Neural cell (in vitro differentiated cells): ENCODE measurements at regions not wholly inside any gene's neighbourhood (a gene's known extent, or its start where the extent isn't known, plus 50 kb on each side); places are given as distances from the start of the nearest gene placed in this dataset.

Experiments used
- H2AFZ ChIP-seq: fragments of 200-600, 300-800 bp; sonication (generic), shearing (Covaris generic); 2 replicates; pipeline ENCODE4 v1.6.0; 2014; ENCODE audit warnings: low read depth, mild to moderate bottlenecking, antibody characterized with exemption, low read length, moderate library complexity
- H3F3A ChIP-seq: fragments of 200-600 bp; shearing (Covaris generic); 2 replicates; pipeline ENCODE4 v1.6.1; 2016; ENCODE audit warnings: mild to moderate bottlenecking, moderate library complexity, mixed read lengths, antibody characterized with exemption, low read length; ENCODE audit not compliant: insufficient read depth, poor library complexity, severe bottlenecking
- H3K27ac ChIP-seq: fragments of 200-600, 300-800 bp; sonication (generic), shearing (Covaris generic); 2 replicates; pipeline ENCODE4 v1.5.1; 2014; ENCODE audit warnings: mild to moderate bottlenecking, low read length, moderate library complexity
- H3K27me3 ChIP-seq: fragments of 300-800, 200-600 bp; sonication (generic), shearing (Covaris generic); 2 replicates; pipeline ENCODE4 v1.6.0; 2014; ENCODE audit warnings: mild to moderate bottlenecking, low read depth, low read length, moderate library complexity; ENCODE audit not compliant: insufficient read depth
- H3K36me3 ChIP-seq: fragments of 300-800, 200-600 bp; sonication (generic), shearing (Covaris generic); 2 replicates; pipeline ENCODE4 v1.5.1; 2014; ENCODE audit warnings: mild to moderate bottlenecking, antibody characterized with exemption, low read length, moderate library complexity; ENCODE audit not compliant: insufficient read depth
- H3K4me2 ChIP-seq: fragments of 300-800, 200-600 bp; sonication (generic), shearing (Covaris generic); 2 replicates; pipeline ENCODE4 v1.6.0; 2014; ENCODE audit warnings: mild to moderate bottlenecking, low read length
- H3K4me3 ChIP-seq: fragments of 300-800, 200-600 bp; sonication (generic), shearing (Covaris generic); 2 replicates; pipeline ENCODE4 v1.5.1; 2014; ENCODE audit warnings: mild to moderate bottlenecking, low read length, moderate library complexity
- H3K79me2 ChIP-seq: fragments of 200-600 bp; shearing (Covaris generic); replicated peaks from 2 replicates; pipeline ENCODE4 v1.6.0; 2014; ENCODE audit warnings: mild to moderate bottlenecking, low read length, moderate library complexity; ENCODE audit not compliant: insufficient read depth
- H3K9ac ChIP-seq: fragments of 300-800, 200-600 bp; sonication (generic), shearing (Covaris generic); 2 replicates; pipeline ENCODE4 v1.6.1; 2016; ENCODE audit warnings: mild to moderate bottlenecking, low read length, mixed read lengths
- H3K9me2 ChIP-seq: fragments of 200-600 bp; shearing (Covaris generic); 2 replicates; pipeline ENCODE4 v1.6.1; 2016; ENCODE audit warnings: mild to moderate bottlenecking, low read length, mixed read lengths; ENCODE audit not compliant: insufficient read depth
- H3K9me3 ChIP-seq: fragments of 200-600, 300-800 bp; sonication (generic), shearing (Covaris generic); 2 replicates; pipeline ENCODE4 v1.6.1; 2016; ENCODE audit warnings: mild to moderate bottlenecking, mixed run types, low read length, moderate library complexity, mixed read lengths
- H4K20me1 ChIP-seq: fragments of 200-600 bp; shearing (Covaris generic); 2 replicates; pipeline ENCODE4 v1.6.1; 2016; ENCODE audit warnings: mild to moderate bottlenecking, mixed run types; ENCODE audit not compliant: insufficient read depth
- CTCF ChIP-seq: fragments of 450-650 bp; IDR thresholded peaks from 2 replicates; pipeline ENCODE4 v1.5.1; 2014; ENCODE audit warnings: antibody characterized with exemption, mild to moderate bottlenecking, moderate library complexity; ENCODE audit not compliant: poor library complexity, severe bottlenecking
- EP300 ChIP-seq: fragments of 450-650 bp; conservative IDR thresholded peaks from 2 replicates; pipeline ENCODE4 v1.6.1; 2014; ENCODE audit warnings: antibody characterized with exemption, mild to moderate bottlenecking, moderate library complexity; ENCODE audit not compliant: poor library complexity, severe bottlenecking
- EZH2 ChIP-seq: fragments of 200-600, 300-800 bp; shearing (Covaris generic), sonication (generic); IDR thresholded peaks from 2 replicates; pipeline ENCODE4 v1.6.1; 2014; ENCODE audit warnings: antibody characterized with exemption, low read length, borderline replicate concordance, mild to moderate bottlenecking; ENCODE audit not compliant: insufficient read depth, poor library complexity, severe bottlenecking
- MXI1 ChIP-seq: fragments of 450-650 bp; conservative IDR thresholded peaks from 2 replicates; pipeline ENCODE4 v1.6.1; 2014; ENCODE audit warnings: antibody characterized with exemption, mild to moderate bottlenecking; ENCODE audit not compliant: poor library complexity, severe bottlenecking
- POLR2AphosphoS5 ChIP-seq: IDR thresholded peaks from 2 replicates; pipeline ENCODE4 v1.6.1; 2012
- RAD21 ChIP-seq: fragments of 450-650 bp; conservative IDR thresholded peaks from 2 replicates; pipeline ENCODE4 v1.6.1; 2014; ENCODE audit warnings: antibody characterized with exemption, mild to moderate bottlenecking, moderate library complexity
- REST ChIP-seq: IDR thresholded peaks from 2 replicates; pipeline ENCODE4 v1.6.1; 2012; ENCODE audit warnings: borderline replicate concordance
- SMC3 ChIP-seq: fragments of 450-650 bp; conservative IDR thresholded peaks from 2 replicates; pipeline ENCODE4 v1.6.1; 2014; ENCODE audit warnings: antibody characterized with exemption, mild to moderate bottlenecking, moderate library complexity; ENCODE audit not compliant: poor library complexity
- TAF1 ChIP-seq: IDR thresholded peaks from 2 replicates; pipeline ENCODE4 v1.6.1; 2012; ENCODE audit warnings: low read depth

- H4K20me1 ChIP-seq, result no peaks in the 10 kb centered on the region
- no peaks in the 10 kb centered on the region for H3K79me2 ChIP-seq
- H3K4me2 ChIP-seq, result no peak overlapping the region
- H3K27me3 ChIP-seq, result no peaks in the 10 kb centered on the region
- no peaks in the 10 kb centered on the region for H3K36me3 ChIP-seq
- TF ChIP-seq POLR2AphosphoS5 (no peak), EP300 (no peak), REST (no peak)
- H3K4me3 ChIP-seq, result no peak overlapping the region
- no peaks in the 10 kb centered on the region for H3K9me2 ChIP-seq
- H3K9me3 ChIP-seq, result no peaks in the 10 kb centered on the region
- no peak overlapping the region for H3K9ac ChIP-seq
- no peaks in the 10 kb centered on the region for H3F3A ChIP-seq
- H3K27ac ChIP-seq, result no peak overlapping the region
- H2AFZ ChIP-seq, result no peak overlapping the region
Measured at GRCh38 chr3:127078626-127079025, 95.7 kb downstream of the PLXNA1 start.

GRCh38 chr3:127079211-127079610 lies 96.3 kb downstream of the PLXNA1 start:
- H3F3A ChIP-seq, result no peaks in the 10 kb centered on the region
- H3K27me3 ChIP-seq, result no peaks in the 10 kb centered on the region
- no peaks in the 10 kb centered on the region for H3K36me3 ChIP-seq
- H3K9ac ChIP-seq, result no peak overlapping the region
- no peaks in the 10 kb centered on the region for H3K9me3 ChIP-seq
- H3K4me3 ChIP-seq, result no peak overlapping the region
- H2AFZ ChIP-seq, result no peak overlapping the region
- TF ChIP-seq REST (no peak), SMC3 (no peak), MXI1 (no peak), TAF1 (no peak), EP300 (no peak), RAD21 (no peak), EZH2 (no peak), CTCF (no peak), POLR2AphosphoS5 (no peak)
- H3K79me2 ChIP-seq, result no peaks in the 10 kb centered on the region
- H3K9me2 ChIP-seq, result no peaks in the 10 kb centered on the region
- H3K4me2 ChIP-seq, result no peak overlapping the region
- H3K27ac ChIP-seq, result no peak overlapping the region
- no peaks in the 10 kb centered on the region for H4K20me1 ChIP-seq
